ENCODE measurements at regions not wholly inside any gene's neighbourhood (a gene's known extent, or its start where the extent isn't known, plus 50 kb on each side); places are given as distances from the start of the nearest gene placed in this dataset.

DNA sequence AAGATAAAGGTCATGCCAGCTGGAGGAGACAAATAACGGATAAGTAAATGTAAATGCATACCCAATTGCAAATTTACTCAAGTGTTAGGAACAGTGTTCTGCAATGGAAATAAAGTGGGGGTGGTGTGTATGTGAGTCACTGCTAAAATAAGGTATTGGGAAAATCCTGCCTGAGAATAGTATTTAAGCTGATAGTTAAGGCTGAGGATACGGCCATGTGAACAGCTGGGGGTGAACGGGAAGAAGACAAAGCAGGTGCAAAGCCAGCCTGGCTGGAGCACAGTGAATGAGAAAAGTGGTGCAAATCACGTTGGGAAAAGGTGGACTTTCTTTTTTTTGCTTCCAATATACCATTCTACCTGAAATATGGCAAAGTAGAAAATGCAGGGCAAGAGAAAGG lies 242.4 kb upstream of the SLC10A2 start:
- TF ChIP-seq, protein P1, sequence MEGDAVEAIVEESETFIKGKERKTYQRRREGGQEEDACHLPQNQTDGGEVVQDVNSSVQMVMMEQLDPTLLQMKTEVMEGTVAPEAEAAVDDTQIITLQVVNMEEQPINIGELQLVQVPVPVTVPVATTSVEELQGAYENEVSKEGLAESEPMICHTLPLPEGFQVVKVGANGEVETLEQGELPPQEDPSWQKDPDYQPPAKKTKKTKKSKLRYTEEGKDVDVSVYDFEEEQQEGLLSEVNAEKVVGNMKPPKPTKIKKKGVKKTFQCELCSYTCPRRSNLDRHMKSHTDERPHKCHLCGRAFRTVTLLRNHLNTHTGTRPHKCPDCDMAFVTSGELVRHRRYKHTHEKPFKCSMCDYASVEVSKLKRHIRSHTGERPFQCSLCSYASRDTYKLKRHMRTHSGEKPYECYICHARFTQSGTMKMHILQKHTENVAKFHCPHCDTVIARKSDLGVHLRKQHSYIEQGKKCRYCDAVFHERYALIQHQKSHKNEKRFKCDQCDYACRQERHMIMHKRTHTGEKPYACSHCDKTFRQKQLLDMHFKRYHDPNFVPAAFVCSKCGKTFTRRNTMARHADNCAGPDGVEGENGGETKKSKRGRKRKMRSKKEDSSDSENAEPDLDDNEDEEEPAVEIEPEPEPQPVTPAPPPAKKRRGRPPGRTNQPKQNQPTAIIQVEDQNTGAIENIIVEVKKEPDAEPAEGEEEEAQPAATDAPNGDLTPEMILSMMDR (IDR thresholded peaks at IDR 0.05) = no peak
- no peak for DNase-seq
- Histone ChIP-seq H3K4me3 (no peak overlapping the region), H3K36me3 (no peaks in the 10 kb centered on the region), H3K4me1 (no peaks in the 10 kb centered on the region), H3K27ac (no peak overlapping the region), H3K27me3 (no peaks in the 10 kb centered on the region), H3K9me3 (no peaks in the 10 kb centered on the region)
- intact Hi-C loops (cut with DNase I; ENCODE audit: low total_unique reads) = no loop called here

DNA sequence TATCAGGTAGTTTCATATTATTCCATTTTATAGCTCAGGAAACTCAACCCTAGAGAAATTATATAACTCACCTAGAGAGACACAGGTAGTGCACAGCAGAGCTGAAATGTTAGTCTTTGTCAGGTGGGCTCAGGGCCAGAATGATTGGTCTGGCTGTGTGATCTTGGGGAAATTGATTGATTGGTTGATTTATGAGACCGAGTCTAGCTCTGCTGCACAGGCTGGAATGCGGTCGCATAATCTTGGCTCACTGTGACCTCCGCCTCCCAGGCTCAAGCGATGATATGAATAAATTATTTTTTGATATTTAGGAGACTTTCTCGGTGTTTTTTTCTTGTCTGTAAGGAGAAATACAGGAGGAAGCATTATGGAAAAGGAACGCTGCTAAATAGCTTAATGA lies 239.9 kb upstream of the SLC10A2 start:
- Histone ChIP-seq H3K4me1 (no peaks in the 10 kb centered on the region), H3K9me3 (no peaks in the 10 kb centered on the region), H3K4me3 (no peak overlapping the region), H3K27me3 (no peaks in the 10 kb centered on the region), H3K27ac (no peak overlapping the region), H3K36me3 (no peaks in the 10 kb centered on the region)
- TF ChIP-seq, protein P1 (IDR thresholded peaks at IDR 0.05) = no peak
- no peak for DNase-seq
- intact Hi-C loops (cut with DNase I; ENCODE audit: low total_unique reads) = no loop called here

DNA sequence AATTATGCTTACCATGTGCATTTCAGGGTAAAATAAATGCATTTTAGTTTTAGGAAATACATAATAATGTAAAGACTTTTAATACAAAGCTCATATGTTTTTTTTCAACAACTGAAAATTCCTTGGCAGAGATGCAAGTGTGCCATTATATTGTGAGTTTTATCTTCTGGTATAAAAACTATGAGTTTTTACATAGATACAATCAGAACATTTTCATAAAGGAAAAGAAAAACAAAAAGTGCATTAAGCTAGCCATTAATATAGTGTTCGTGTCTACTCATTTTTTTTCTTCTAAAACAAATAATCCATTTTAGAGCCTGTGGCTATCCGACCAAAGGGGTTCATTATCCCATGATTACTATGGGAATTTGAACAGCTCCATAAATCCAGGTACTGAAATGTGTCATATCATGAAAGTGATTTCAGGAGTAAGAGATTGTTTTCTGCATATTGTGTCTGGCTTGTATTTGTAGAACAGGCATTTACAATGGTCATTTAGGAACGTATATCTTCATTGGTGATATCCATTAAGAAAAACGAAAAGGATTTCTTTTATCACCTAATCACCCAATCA lies 236.9 kb upstream of the SLC10A2 start:
- intact Hi-C loops (cut with DNase I; ENCODE audit: low total_unique reads) = no loop called here
- Histone ChIP-seq H3K27ac (no peak overlapping the region), H3K4me1 (no peaks in the 10 kb centered on the region), H3K36me3 (no peaks in the 10 kb centered on the region), H3K9me3 (no peaks in the 10 kb centered on the region), H3K27me3 (no peaks in the 10 kb centered on the region), H3K4me3 (no peak overlapping the region)
- DNase-seq = no peak
- TF ChIP-seq, protein P1 (IDR thresholded peaks at IDR 0.05) = no peak

GRCh38 chr13:103302676-103303075 lies 236.5 kb upstream of the SLC10A2 start:
- Histone ChIP-seq H3K27ac (no peak overlapping the region), H3K9me3 (no peaks in the 10 kb centered on the region), H3K4me3 (no peak overlapping the region), H3K27me3 (no peaks in the 10 kb centered on the region), H3K4me1 (no peaks in the 10 kb centered on the region), H3K36me3 (no peaks in the 10 kb centered on the region)
- TF ChIP-seq, protein P1 (IDR thresholded peaks at IDR 0.05) = no peak
- no peak for DNase-seq
- intact Hi-C loops (cut with DNase I; ENCODE audit: low total_unique reads) = no loop called here

DNA sequence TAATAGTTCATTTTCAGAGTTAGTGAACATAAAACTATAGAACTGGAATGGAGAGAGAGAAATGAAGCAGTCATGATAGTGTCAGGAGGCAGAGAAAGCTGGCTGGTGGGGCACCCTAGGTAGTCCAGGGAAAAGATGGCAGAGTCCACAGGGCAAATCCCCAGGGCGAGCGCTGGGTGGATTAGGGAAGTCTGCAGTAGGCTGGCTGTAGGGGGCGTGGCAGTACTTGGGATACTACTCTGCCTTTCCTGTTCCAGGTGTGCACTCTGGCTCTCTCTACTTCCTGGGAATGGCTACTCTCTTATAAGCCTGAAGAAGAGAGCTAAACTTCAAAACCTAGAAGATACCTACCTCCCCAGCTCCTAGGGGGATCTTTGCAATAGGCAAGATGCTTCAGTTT lies 232.9 kb upstream of the SLC10A2 start:
- no peaks in the 10 kb centered on the region for H3K27me3 ChIP-seq
- TF ChIP-seq, protein P1 (IDR thresholded peaks at IDR 0.05) = no peak
- H3K4me1 ChIP-seq = no peaks in the 10 kb centered on the region
- H3K9me3 ChIP-seq = peaks cover 0 to 8% (median 3%) of the 10 kb centered on the region in 3 donors
- DNase-seq = no peak
- no peak overlapping the region for H3K4me3 ChIP-seq
- intact Hi-C loops (cut with DNase I; ENCODE audit: low total_unique reads) = no loop called here
- H3K27ac ChIP-seq = no peak overlapping the region
- no peaks in the 10 kb centered on the region for H3K36me3 ChIP-seq

DNA sequence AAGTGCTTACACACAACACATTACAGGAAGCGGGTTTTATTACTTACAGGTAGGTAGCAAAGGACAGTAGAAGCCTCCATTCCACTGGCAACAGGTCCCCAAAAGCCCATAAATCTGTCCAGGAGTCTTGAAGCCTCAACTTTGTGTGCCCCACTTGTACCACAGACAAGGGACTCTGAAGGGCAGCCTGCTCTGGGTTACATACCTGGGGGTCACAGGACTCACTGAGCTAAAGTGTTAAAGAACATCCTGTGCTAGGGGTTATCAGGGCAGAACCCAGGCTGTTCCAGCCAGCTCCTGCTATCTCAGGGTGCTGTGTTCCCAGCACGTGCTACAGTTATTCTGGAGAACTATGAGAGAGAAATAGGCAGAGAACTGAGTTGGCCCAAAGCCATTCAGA lies 230.9 kb upstream of the SLC10A2 start:
- intact Hi-C loops (cut with DNase I; ENCODE audit: low total_unique reads) = no loop called here
- no peak overlapping the region for H3K4me3 ChIP-seq
- H3K36me3 ChIP-seq = no peaks in the 10 kb centered on the region
- no peaks in the 10 kb centered on the region for H3K27me3 ChIP-seq
- H3K9me3 ChIP-seq = peaks cover 0 to 8% (median 3%) of the 10 kb centered on the region in 3 donors
- H3K27ac ChIP-seq = no peak overlapping the region
- DNase-seq = no peak
- H3K4me1 ChIP-seq = no peaks in the 10 kb centered on the region
- TF ChIP-seq, protein P1 (IDR thresholded peaks at IDR 0.05) = no peak
